Stimulated activated CD8-positive, alpha-beta memory T cell treated with anti-CD3 and anti-CD28 coated beads, Interleukin-7, amount 100 ng/mL, for 24 hours (primary cell): ENCODE measurements at regions not wholly inside any gene's neighbourhood (a gene's known extent, or its start where the extent isn't known, plus 50 kb on each side); places are given as distances from the start of the nearest gene placed in this dataset.

ENCODE experiments used
- DNase-seq: peaks from one replicate; pipeline ENCODE4 v3.0.0-alpha.2; 2020; ENCODE audit warnings: low read depth

DNA sequence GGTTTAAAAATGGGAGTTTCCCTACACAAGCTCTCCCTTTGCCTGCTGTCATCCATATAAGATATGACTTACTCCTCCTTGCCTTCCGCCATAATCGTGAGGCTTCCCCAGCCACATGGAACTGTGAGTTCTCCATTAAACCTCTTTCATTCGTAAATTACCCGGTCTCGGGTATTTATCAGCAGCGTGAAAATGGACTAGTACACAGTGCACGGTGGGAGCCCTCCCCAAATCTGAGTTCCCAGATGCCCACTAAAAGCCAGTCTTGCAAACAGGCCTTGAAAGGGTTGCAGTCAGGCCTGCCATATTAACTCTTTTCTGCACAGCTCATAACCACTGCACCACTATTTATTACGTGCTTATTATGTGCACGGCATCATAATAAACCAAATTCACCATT lies 400.9 kb downstream of the PRDM2 start:
- no peak for DNase-seq

DNA sequence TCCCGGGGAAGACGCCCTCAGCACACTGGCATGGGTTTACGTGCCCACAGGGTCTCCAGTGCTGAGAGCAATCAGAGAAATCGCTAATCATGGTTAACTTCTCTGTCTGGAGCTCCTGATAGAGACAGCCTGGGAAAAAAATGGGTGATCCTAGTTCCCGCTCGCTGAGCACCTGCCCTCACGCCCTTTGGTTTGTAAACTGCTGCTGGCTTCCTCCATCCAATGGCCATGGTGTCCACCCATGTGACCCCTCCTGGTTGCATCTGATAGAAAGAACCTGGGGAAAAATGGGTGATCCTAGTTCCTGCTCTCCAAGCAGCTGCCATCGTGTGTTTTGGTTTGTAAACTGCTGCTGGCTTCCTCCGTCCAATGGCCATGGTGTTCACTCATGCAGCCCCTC lies 402.2 kb downstream of the PRDM2 start:
- no peak for DNase-seq

GRCh38 chr1:14103878-14104430 lies 404.0 kb downstream of the PRDM2 start:
- no peak for DNase-seq

DNA sequence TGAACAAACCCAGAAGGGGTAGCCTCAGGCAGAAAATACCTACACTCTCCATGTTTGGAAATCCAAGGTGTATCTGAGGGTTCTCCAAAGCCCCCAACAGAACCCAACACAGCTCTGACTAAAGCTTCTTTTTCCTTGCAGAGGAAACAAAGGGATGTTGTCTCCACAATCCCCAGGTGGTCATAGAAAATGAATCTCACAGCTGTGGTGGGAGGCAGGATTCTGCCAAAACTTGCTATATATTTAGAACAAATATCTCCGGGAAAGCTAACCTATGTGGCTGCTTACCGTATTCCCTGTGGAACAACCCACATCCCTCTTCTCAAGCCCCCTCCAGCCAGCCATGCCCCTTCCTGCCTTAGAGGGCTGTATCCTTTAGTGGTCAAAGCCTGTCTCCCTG lies 406.1 kb downstream of the PRDM2 start:
- no peak for DNase-seq

DNA sequence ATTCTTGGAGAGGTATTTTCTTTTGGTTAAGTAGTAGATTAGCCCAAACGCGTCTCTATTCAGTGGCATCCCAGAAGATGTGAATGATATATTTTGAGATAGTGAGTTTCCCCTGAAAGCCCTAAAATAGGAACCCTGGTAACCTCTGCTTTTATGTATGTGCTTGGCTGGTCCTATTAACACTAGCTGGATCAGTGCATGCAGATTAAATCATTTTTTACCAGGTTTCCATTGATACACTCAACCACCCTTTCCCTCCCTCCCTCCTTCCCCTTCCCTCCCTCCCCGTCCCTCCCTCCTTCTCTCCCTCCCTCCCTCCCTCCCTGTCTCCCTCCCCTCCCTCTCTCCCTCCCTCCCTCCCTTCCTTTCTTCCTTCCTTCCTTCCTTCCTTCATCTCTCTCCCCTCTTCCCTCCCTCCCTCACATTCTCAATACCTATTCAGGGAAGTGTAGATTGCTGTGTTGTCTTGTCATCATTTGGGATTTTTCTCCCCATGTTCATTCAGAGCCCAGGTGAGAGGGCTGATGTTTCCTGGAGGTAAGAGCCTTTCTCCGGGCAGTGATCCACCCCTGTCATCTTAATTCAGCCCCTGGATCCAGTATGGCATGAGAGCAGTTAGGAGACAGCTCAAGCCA lies 406.8 kb downstream of the PRDM2 start:
- no peak for DNase-seq

DNA sequence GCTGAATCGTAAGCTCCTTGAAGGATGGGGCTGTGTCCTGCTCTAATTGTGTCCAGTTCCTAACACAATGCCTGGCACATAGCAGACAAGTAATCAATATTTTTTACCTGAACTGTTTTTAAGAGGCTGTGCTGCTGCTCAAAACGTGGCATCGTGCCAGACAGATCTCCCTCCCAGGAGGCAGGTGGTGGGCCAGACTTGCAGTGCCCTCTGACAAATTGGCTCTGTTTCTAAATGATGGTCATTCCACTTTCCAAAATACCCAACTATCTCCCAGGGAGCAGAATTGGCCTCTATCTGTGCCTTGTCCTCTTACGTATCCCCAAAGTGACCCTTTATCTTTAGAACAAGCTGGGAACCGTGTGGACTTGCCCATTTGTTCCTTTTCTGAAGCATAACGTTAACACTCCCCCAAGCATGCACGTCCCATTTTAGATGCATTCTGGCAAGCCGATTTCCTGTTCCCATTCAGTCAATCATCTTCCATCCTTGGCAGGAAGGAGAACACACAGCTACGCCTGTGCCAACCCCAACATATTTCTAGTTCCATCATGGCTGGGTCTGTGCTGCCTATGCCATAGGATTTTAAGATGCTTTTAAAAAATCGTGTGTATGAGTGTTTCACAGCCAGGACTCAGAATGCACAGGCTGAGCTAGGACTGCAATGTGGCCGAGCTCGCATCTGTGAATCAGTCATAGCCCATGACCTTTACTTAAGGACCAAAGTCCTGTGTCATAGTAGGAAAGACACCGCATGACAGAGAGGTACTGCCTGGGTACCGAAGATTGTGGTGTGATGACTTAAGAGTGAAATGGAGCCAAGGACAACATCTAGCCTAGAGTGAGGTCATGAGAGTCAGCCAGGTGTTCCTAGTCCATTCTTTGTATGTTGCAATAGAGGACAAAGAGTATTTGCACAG lies 408.6 kb downstream of the PRDM2 start:
- no peak for DNase-seq

DNA sequence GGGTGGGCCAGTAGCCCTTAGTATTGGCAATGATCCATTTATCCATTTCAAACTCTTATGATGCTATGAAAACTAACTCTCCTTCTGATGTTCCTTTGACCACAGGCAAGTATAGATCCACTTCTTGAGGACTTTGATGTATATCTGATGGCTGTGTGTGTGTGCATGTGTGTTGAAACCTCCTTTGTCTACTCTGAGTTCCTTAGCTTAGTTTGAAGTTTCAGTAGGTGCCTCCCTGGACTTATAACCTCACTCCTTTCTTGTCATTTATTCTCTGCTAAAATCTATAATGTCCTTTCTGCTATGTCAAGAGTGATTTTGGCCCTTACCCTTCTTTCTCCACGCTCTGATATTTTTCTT lies 409.3 kb downstream of the PRDM2 start:
- no peak for DNase-seq

DNA sequence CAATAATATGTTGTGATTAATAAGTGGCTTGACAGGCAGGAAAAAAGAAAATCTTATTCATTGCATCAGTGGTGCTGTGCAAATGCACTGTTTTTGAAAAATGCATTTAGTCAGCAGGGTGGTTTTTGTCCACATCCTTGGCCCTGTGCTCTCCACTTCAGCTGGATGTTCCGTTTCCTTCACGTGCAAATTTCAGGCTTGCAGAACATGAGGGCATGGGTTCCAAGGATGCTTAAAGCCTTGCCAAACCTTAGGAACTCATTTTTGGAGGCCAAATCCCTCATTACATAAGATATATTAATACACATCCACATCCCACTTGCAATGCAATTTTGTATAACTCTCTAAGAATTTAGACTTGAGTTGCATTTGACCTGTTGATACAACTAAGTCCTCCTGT lies 410.1 kb downstream of the PRDM2 start:
- DNase-seq, result no peak

GRCh38 chr1:14111121-14111520 lies 411.1 kb downstream of the PRDM2 start:
- no peak for DNase-seq

GRCh38 chr1:14112613-14113012 lies 412.6 kb downstream of the PRDM2 start:
- no peak for DNase-seq

DNA sequence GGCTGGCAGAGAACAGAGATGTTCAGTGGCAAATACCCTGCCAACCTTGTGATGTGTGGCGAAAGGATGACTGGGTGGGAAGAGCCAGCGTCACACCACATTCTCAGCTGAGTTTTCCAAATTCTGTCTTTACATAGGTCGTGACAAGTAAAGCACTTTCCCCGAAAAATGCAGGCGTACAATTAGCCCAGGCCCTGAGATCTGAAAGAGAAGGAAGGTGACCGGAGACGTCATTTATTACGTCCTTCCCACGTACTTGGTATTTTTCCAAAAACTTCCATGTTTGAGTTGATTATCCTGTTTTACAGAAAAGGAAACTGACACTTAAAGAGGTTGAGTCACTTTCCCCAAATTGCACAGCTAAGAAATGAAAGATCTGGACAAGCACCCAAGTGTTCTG lies 413.3 kb downstream of the PRDM2 start:
- no peak for DNase-seq

GRCh38 chr1:14113841-14114567 lies 414.0 kb downstream of the PRDM2 start:
- no peak for DNase-seq

- DNase-seq, result no peak
Measured at GRCh38 chr1:14115976-14116375, 416.0 kb downstream of the PRDM2 start.

GRCh38 chr1:14117700-14118099 lies 417.7 kb downstream of the PRDM2 start:
- DNase-seq, result no peak

DNA sequence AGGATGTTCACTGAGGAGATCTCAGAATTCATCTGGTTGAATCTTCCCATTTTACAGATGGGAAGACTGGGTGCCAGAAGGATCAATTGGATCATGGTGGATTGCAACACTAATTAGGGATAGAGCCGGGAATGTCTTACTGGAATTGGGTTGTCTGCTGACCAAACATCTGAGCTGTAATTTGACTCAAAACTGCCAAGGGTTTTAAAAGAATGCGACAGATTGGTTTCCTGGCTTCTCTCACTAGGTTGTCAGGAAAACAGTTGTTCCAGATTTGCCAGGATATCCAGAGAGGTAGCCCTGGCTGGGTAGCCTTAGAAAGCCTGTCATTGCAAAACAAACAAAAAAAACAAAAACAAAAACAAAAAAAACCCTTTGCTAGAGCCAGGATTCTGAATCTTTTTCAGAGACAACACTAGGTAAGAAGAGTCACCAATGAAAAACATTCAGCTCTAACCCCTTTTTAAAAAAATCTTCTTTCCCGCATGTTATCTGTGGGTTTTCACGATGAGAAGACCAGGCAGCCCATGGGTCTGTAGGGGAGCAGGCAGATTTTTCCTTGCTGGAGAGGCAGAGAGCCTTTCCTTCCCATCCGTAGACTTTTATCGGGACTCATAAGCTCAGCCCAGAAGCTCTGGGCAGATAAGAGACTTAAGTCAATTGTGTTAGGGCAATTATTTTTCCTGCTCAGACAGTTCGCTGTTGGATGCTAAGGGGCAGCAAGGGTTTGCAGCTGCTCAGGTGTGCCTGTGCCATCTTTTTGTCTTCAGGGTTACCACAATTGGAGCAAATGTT lies 418.9 kb downstream of the PRDM2 start:
- DNase-seq, result no peak

- no peak for DNase-seq
Measured at GRCh38 chr1:14120895-14121294, 420.9 kb downstream of the PRDM2 start.

GRCh38 chr1:14128096-14128495 lies 428.1 kb downstream of the PRDM2 start:
- no peak for DNase-seq

DNA sequence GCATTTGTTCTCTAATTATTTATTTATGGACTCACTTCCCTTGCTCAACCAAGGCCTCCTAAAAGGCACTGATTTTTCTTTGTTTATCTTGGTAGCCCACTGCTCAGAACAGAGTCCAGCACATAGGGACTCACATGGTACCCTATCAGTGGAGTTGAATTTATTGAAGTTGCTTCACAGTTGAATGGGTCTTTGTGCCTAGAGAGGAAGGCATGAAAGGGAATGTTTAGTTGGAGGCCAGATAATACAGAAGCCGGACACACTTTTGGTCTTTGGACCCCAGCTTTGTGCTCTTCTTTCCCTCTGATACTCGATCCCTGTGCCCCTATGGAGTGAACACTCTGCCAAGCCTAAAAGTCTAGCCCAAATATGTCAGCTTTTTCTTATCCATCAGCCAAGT lies 429.0 kb downstream of the PRDM2 start:
- DNase-seq, result no peak

DNA sequence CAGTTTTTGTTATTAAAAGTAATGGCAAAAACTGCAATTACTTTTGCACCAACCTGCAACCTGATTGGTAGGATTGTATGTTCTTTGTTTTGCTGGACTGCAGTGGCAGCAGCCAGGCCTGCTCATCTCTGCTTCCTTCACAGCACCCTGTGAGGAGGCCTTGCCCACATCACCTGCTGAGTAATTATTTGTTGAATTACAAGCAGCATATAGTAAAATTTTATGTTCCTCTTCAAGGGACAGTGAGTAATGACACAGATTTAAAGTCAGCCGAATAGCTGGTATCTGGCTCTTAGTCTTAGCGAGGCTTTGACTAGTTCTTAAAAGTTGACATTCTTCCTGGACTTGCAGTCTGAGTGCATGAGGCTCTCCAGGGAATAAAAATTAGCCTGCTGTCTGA lies 435.1 kb downstream of the PRDM2 start:
- no peak for DNase-seq

DNA sequence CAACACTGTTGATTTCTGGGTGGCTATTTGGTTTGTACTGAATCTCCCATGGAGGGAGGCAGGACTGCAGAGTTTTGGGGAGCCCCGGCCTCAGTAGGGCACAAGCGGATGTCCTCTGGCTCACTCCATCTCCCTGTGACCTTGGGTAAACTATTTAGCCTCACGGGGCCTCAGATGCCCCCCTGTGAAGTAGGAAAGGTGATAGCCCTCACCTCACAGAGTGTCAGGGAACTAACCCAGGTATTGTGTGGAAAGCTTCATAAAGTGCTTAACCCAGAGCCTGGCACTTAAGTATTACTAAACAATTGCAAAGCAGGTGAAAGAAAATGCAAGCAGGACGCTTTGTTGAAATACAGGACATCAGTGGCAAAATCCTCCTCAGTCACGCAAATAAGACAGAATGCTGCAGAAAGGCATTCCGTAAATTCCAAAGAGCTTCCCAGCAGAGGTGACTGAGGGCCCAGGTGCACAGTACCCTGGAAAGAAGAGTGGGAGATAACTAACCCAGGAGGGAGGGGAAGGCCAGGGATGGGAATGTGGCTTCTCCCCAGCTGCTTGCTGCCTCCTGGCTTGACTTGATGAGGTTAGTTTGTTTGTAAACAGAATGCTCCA lies 436.3 kb downstream of the PRDM2 start:
- DNase-seq, result no peak

- no peak for DNase-seq
Measured at GRCh38 chr1:14136881-14137280, 436.9 kb downstream of the PRDM2 start.
